Mammary epithelial cell (primary cell): ENCODE measurements at regions not wholly inside any gene's neighbourhood (a gene's known extent, or its start where the extent isn't known, plus 50 kb on each side); places are given as distances from the start of the nearest gene placed in this dataset.

Source experiments
- EZH2 ChIP-seq: IDR thresholded peaks from 2 replicates; pipeline ENCODE4 v1.6.1; 2012; ENCODE audit warnings: low read length, inconsistent platforms, borderline replicate concordance
- TF ChIP-seq, protein P1 (sequence below), 2 donors: IDR thresholded peaks in 1 of 2; conservative IDR thresholded peaks in 1 of 2; 2 replicates each; pipeline ENCODE4 v1.5.1; 2011 to 2012; ENCODE audit warnings: inconsistent platforms in 2 of 2, low read length in 2 of 2, mild to moderate bottlenecking in 2 of 2, control low read depth in 1 of 2, low read depth in 1 of 2; ENCODE audit not compliant: insufficient read depth in 1 of 2; ENCODE audit errors: extremely low read depth in 1 of 2

DNA sequence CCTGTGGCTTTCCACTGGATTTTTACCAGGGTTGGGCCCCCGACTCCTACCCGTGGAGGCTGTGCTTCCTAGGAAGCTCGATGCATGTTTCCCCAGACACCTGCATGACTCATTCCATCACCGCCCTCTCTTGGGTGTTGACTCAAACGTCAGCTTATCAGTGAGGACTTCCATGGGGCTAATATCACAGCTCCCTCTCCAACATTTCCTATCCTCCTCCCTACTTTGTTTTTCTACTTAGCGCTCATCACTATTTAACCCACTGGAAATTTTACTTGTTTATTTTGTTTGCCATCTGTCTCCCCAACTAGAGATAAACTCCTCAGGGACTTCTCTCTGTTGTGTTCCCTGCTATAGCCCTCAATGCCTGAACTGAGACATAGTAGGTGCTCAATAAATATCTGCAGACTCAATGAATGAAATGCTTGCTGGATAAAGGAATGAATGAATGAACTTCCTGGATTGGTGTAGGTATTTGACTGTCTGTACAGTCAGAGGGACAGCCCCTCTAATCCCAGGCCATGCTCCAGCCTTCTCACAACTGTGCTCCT is 55.9 kb upstream of the EPCAM start:
- TF ChIP-seq EZH2, result no peak
- TF ChIP-seq, protein P1, sequence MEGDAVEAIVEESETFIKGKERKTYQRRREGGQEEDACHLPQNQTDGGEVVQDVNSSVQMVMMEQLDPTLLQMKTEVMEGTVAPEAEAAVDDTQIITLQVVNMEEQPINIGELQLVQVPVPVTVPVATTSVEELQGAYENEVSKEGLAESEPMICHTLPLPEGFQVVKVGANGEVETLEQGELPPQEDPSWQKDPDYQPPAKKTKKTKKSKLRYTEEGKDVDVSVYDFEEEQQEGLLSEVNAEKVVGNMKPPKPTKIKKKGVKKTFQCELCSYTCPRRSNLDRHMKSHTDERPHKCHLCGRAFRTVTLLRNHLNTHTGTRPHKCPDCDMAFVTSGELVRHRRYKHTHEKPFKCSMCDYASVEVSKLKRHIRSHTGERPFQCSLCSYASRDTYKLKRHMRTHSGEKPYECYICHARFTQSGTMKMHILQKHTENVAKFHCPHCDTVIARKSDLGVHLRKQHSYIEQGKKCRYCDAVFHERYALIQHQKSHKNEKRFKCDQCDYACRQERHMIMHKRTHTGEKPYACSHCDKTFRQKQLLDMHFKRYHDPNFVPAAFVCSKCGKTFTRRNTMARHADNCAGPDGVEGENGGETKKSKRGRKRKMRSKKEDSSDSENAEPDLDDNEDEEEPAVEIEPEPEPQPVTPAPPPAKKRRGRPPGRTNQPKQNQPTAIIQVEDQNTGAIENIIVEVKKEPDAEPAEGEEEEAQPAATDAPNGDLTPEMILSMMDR (conservative IDR thresholded peaks at IDR 0.05 in 1 of 2, IDR thresholded peaks at IDR 0.05 in 1 of 2; ENCODE audit: extremely low read depth in 1 of 2, insufficient read depth in 1 of 2, low read depth in 1 of 2, low read length in 2 of 2), result peak in 1 of 2 donors; percentile 26
